PC-3 (cell line): ENCODE measurements at regions not wholly inside any gene's neighbourhood (a gene's known extent, or its start where the extent isn't known, plus 50 kb on each side); places are given as distances from the start of the nearest gene placed in this dataset.

Experiments
- ATAC-seq: fragments of 200-7000 bp; cut with Tn5 transposase; 2 replicates; pipeline ENCODE4 v1.9.1; 2020; ENCODE audit warnings: mild to moderate bottlenecking, moderate library complexity
- BruUV-seq: library from RNA; stranded (reverse); fragments of 400-500 nt; replicated peaks from 2 replicates; lab custom pipeline; 2021; lab: Mats Ljungman, UMichigan
- CTCF ChIA-PET: fragments of 300-600 bp; sonication (Branson Sonifier 250); formaldehyde crosslinking; loops from one replicate; lab custom pipeline; 2022; ENCODE audit warnings: antibody characterized with exemption; lab: Charles Lee
- POLR2A ChIA-PET: fragments of 300-600 bp; sonication (Branson Sonifier 250); formaldehyde crosslinking; loops from one replicate; lab custom pipeline; 2022; ENCODE audit warnings: antibody characterized with exemption; ENCODE audit not compliant: unreplicated experiment; lab: Charles Lee
- DNase-seq: peaks from one replicate; pipeline ENCODE4 v3.0.0-alpha.2; 2015
- H2AFZ ChIP-seq: fragments of 300-600 bp; sonication (generic); 2 replicates; pipeline ENCODE4 v1.6.0; 2016; ENCODE audit warnings: antibody characterized with exemption, low read length
- H3F3A ChIP-seq: fragments of 300-600 bp; sonication (generic); one replicate; pipeline ENCODE4 v1.6.0; 2017; ENCODE audit warnings: antibody characterized with exemption, low read length, control low read depth, mild to moderate bottlenecking; ENCODE audit not compliant: unreplicated experiment
- H3K27ac ChIP-seq: fragments of 300-600 bp; sonication (generic); 2 replicates; pipeline ENCODE4 v1.5.1; 2016; ENCODE audit warnings: mild to moderate bottlenecking, low read length
- H3K27me3 ChIP-seq: fragments of 300-600 bp; sonication (generic); 2 replicates; pipeline ENCODE4 v1.6.1; 2016; ENCODE audit warnings: low read length, mixed read lengths
- H3K36me3 ChIP-seq: fragments of 300-600 bp; sonication (generic); 2 replicates; pipeline ENCODE4 v1.6.1; 2016; ENCODE audit warnings: low read depth, mixed run types, low read length, mixed read lengths
- H3K4me1 ChIP-seq: fragments of 300-600 bp; sonication (generic); 2 replicates; pipeline ENCODE4 v1.5.1; 2016; ENCODE audit warnings: low read length; ENCODE audit not compliant: insufficient read depth
- H3K4me2 ChIP-seq: fragments of 300-600 bp; sonication (generic); 2 replicates; pipeline ENCODE4 v1.6.0; 2016; ENCODE audit warnings: low read length
- H3K4me3 ChIP-seq: fragments of 300-600 bp; sonication (generic); 2 replicates; pipeline ENCODE4 v1.5.1; 2016; ENCODE audit warnings: mild to moderate bottlenecking, low read length, mixed read lengths
- H3K79me2 ChIP-seq: fragments of 300-600 bp; sonication (generic); 2 replicates; pipeline ENCODE4 v1.6.1; 2017; ENCODE audit warnings: low read length, mixed read lengths
- H3K9ac ChIP-seq: fragments of 300-600 bp; sonication (generic); 2 replicates; pipeline ENCODE4 v1.6.0; 2016; ENCODE audit warnings: mild to moderate bottlenecking, low read length
- H3K9me2 ChIP-seq: fragments of 300-600 bp; sonication (generic); replicated peaks from 2 replicates; pipeline ENCODE4 v1.6.1; 2016; ENCODE audit warnings: mixed run types, low read length, mixed read lengths
- H3K9me3 ChIP-seq: fragments of 300-600 bp; sonication (generic); 2 replicates; pipeline ENCODE4 v1.6.1; 2016; ENCODE audit warnings: low read length, mixed read lengths
- H4K20me1 ChIP-seq: fragments of 300-600 bp; sonication (generic); 2 replicates; pipeline ENCODE4 v1.6.1; 2016; ENCODE audit warnings: low read length, mixed read lengths
- CTCF ChIP-seq: fragments of 300-600 bp; sonication (generic); conservative IDR thresholded peaks from 2 replicates; pipeline ENCODE4 v1.5.1; 2017; ENCODE audit warnings: antibody characterized with exemption, low read depth, mild to moderate bottlenecking, low read length
- EZH2 ChIP-seq: fragments of 300-600 bp; sonication (generic); IDR thresholded peaks from one replicate; pipeline ENCODE4 v1.6.1; 2017; ENCODE audit warnings: antibody characterized with exemption, mild to moderate bottlenecking, low read length; ENCODE audit not compliant: unreplicated experiment
- EZH2phosphoT487 ChIP-seq: fragments of 300-600 bp; sonication (generic); IDR thresholded peaks from 2 replicates; pipeline ENCODE4 v1.6.1; 2018; ENCODE audit warnings: mild to moderate bottlenecking, antibody characterized with exemption, low read length, borderline replicate concordance
- intact Hi-C: fragments of 100-400 bp; cut with micrococcal nuclease; formaldehyde crosslinking; loops from 2 replicates; pipeline ENCODE4 v1.9.0; 2023

DNA sequence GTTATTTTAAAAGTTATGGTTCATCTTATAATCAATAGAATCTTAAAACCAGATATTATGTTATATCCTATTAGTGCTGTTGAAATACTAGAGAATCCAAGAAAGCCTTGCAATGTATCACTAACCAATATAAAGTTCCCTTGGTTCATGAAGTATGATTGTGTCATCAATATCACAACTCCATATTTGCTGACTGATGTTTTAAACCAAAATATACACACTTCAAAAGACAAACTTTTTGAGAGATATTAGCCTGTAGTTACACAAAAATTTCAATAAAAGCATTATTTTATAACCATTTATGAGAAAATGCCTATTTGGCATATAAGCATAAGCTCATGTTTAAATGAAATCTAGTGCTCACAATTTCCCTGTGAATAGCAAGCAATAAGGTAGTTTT, 198.6 kb downstream of the CENPC start:
- H3K27ac ChIP-seq, result no peak overlapping the region
- H3K79me2 ChIP-seq, result no peaks in the 10 kb centered on the region
- no peaks in the 10 kb centered on the region for H3K9me2 ChIP-seq
- CTCF ChIA-PET, result no interaction called here
- intact Hi-C loops, result no loop called here
- no peaks in the 10 kb centered on the region for H4K20me1 ChIP-seq
- peaks cover 14% of the 10 kb centered on the region for H3K27me3 ChIP-seq
- ATAC-seq (no peak), DNase-seq (no peak)
- no peak overlapping the region for H3K4me3 ChIP-seq
- H3K9ac ChIP-seq, result no peak overlapping the region
- no peak overlapping the region for H2AFZ ChIP-seq
- no TSS peak for BruUV-seq
- POLR2A ChIA-PET, result no interaction called here
- H3K9me3 ChIP-seq, result no peaks in the 10 kb centered on the region
- H3K36me3 ChIP-seq, result no peaks in the 10 kb centered on the region
- no peak for TF ChIP-seq CTCF
- TF ChIP-seq EZH2phosphoT487, result no peak
- no peak for TF ChIP-seq EZH2
- H3F3A ChIP-seq, result no peaks in the 10 kb centered on the region
- no peak overlapping the region for H3K4me2 ChIP-seq
- no peaks in the 10 kb centered on the region for H3K4me1 ChIP-seq

DNA sequence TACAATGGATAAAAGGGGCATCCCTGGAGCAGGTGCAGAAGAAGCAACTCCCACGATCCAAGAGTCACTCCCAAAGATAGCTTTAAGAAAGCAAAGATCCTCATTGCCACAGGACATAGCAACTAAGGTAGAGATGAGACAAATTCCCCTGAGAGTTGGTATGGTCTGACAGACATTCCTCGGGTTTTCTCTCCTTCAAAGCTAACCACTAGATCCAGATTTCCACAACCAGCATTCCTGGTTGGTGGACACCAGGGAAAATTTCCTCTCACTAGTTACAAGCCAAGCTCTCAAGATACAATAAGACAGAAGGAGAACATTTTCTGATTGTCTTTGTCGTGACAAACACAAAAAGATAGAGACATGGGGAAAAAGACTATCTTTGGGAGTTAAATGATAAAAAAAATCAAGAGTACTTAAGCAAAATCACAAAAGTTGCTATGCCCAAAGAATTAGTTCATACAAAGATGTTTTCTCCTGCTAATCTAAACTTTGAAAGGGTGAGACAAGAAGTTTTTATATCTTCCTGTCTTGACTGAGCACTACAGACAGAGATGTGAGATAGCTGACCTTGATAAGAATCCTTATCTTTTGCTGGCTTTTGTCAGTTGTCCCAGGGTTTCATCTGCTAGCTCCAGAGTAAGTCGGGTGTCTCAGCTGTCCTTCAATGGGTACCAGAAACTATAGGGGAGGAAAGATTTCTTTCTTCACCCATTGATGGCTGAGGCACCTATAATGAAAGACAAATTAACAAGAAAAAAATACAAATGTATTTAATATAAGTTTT, 200.5 kb downstream of the CENPC start:
- Histone ChIP-seq H3K9me2 (no peaks in the 10 kb centered on the region), H3K36me3 (no peaks in the 10 kb centered on the region), H3K4me1 (no peaks in the 10 kb centered on the region), H3K27me3 (peaks cover 31% of the 10 kb centered on the region), H3K9me3 (no peaks in the 10 kb centered on the region), H4K20me1 (no peaks in the 10 kb centered on the region), H3K79me2 (no peaks in the 10 kb centered on the region), H2AFZ (no peak overlapping the region), H3F3A (no peaks in the 10 kb centered on the region), H3K27ac (no peak overlapping the region), H3K4me2 (no peak overlapping the region), H3K4me3 (no peak overlapping the region), H3K9ac (no peak overlapping the region)
- no peak for TF ChIP-seq CTCF
- intact Hi-C loops, result no loop called here
- BruUV-seq, result no TSS peak
- CTCF ChIA-PET, result no interaction called here
- ATAC-seq (no peak), DNase-seq (no peak)
- POLR2A ChIA-PET, result no interaction called here

DNA sequence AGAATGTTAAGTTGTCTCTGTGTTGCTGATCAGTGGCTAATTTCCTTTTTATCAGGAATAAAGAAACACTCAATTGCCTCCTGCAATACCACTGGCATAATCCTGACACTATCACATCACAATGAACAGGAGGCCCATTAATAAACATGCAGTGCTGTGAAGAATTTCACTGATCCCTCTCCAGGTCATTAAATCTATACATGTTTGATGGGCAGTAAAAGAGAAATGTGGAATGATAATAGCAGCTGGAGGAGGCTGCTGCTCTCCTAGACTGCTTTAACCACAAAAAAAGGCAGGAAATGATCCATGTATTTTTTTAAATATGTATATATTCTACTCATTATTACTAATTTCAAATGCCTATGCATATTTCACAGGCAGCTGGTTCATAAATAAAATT, 202.1 kb downstream of the CENPC start:
- H3K9me3 ChIP-seq, result no peaks in the 10 kb centered on the region
- TF ChIP-seq EZH2 (no peak), CTCF (no peak), EZH2phosphoT487 (no peak)
- no TSS peak for BruUV-seq
- H3K4me1 ChIP-seq, result no peaks in the 10 kb centered on the region
- H3K27me3 ChIP-seq, result peaks cover 45% of the 10 kb centered on the region
- H3K79me2 ChIP-seq, result no peaks in the 10 kb centered on the region
- H3K36me3 ChIP-seq, result no peaks in the 10 kb centered on the region
- H3K9me2 ChIP-seq, result no peaks in the 10 kb centered on the region
- no peak overlapping the region for H2AFZ ChIP-seq
- no peak overlapping the region for H3K4me2 ChIP-seq
- H4K20me1 ChIP-seq, result no peaks in the 10 kb centered on the region
- CTCF ChIA-PET, result no interaction called here
- ATAC-seq (no peak), DNase-seq (no peak)
- no peaks in the 10 kb centered on the region for H3F3A ChIP-seq
- no peak overlapping the region for H3K27ac ChIP-seq
- H3K9ac ChIP-seq, result no peak overlapping the region
- POLR2A ChIA-PET, result no interaction called here
- H3K4me3 ChIP-seq, result no peak overlapping the region
- intact Hi-C loops, result no loop called here
